Spleen (tissue), 11 donors: ENCODE measurements at regions not wholly inside any gene's neighbourhood (a gene's known extent, or its start where the extent isn't known, plus 50 kb on each side); places are given as distances from the start of the nearest gene placed in this dataset.

Experiments
- DNase-seq: peaks from one replicate; pipeline ENCODE4 v3.0.0-alpha.2; 2020
- H3K27ac ChIP-seq, 8 donors: fragments of 200-600 bp; sonication (generic) in 7 of 8; 1 replicate in 4 of 8; 2 replicates in 4 of 8; pipeline versions ENCODE4 v1.5.0 to v1.8.0; 2016 to 2021; ENCODE audit warnings: inconsistent platforms in 4 of 8, mild to moderate bottlenecking in 4 of 8, moderate library complexity in 1 of 8
- H3K27me3 ChIP-seq, 7 donors: fragments of 200-600 bp; sonication (generic) in 6 of 7; replicated peaks in 1 of 7; 1 replicate in 4 of 7; 2 replicates in 3 of 7; pipeline versions ENCODE4 v1.5.0 to v1.8.0; 2016 to 2021; ENCODE audit warnings: inconsistent platforms in 3 of 7, mild to moderate bottlenecking in 1 of 7
- H3K36me3 ChIP-seq, 6 donors: fragments of 200-600 bp; sonication (generic) in 5 of 6; 1 replicate in 4 of 6; 2 replicates in 2 of 6; pipeline versions ENCODE4 v1.5.0 to v1.8.0; 2016 to 2021; ENCODE audit warnings: inconsistent platforms in 2 of 6
- H3K4me1 ChIP-seq, 6 donors: fragments of 200-600 bp; sonication (generic) in 5 of 6; 1 replicate in 3 of 6; 2 replicates in 3 of 6; pipeline versions ENCODE4 v1.5.0 to v1.8.0; 2016 to 2021; ENCODE audit warnings: inconsistent platforms in 3 of 6
- H3K4me3 ChIP-seq, 8 donors: fragments of 200-600 bp; sonication (generic) in 7 of 8; 1 replicate in 4 of 8; 2 replicates in 4 of 8; pipeline versions ENCODE4 v1.5.0 to v1.8.0; 2016 to 2021; ENCODE audit warnings: inconsistent platforms in 4 of 8, mild to moderate bottlenecking in 4 of 8, moderate library complexity in 2 of 8
- H3K9me3 ChIP-seq, 8 donors: fragments of 200-600 bp; sonication (generic) in 7 of 8; 1 replicate in 4 of 8; 2 replicates in 4 of 8; pipeline versions ENCODE4 v1.5.0 to v1.8.0; 2016 to 2021; ENCODE audit warnings: inconsistent platforms in 4 of 8
- CTCF ChIP-seq, 11 experiments: fragments of 200-600 bp in 7 of 11; fragments of 450-650 bp in 4 of 11; sonication (generic) in 4 of 11; IDR thresholded peaks in 8 of 11; conservative IDR thresholded peaks in 3 of 11; 1 replicate in 7 of 11; 2 replicates in 4 of 11; pipeline versions ENCODE4 v1.4.0 to v1.8.0; 2016 to 2021; ENCODE audit warnings: antibody characterized with exemption in 11 of 11, inconsistent platforms in 4 of 11, mild to moderate bottlenecking in 1 of 11
- POLR2A ChIP-seq, 3 donors: fragments of 450-650 bp; IDR thresholded peaks; one replicate each; pipeline ENCODE4 v1.5.1; 2017; ENCODE audit warnings: antibody characterized with exemption in 3 of 3, mild to moderate bottlenecking in 1 of 3
- POLR2AphosphoS5 ChIP-seq, 3 donors: sonication (generic); formaldehyde crosslinking; IDR thresholded peaks; one replicate each; pipeline ENCODE4 v1.5.1; 2017; ENCODE audit warnings: antibody characterized with exemption in 3 of 3
- WGBS, 5 donors: extraction: QIAGEN DNeasy Blood & Tissue Kit in 3 of 5; methylation state at CpG; one replicate each; pipeline versions ENCODE4 v1.1.5 to v1.1.7; 2013 to 2018; 5-methylcytosine and 5-hydroxymethylcytosine counted together
- intact Hi-C: fragments of 100-400 bp; cut with DNase I; formaldehyde crosslinking; loops from one replicate; pipeline ENCODE4 v1.15.0; 2023; ENCODE audit warnings: low total_unique reads
- donor health status: healthy with polysubstance abuse.
- donor health status: DM: no; HTN: no; CAD: no; lungs with moderate emphysema.
- donor health status: DM: no; HTN: no; CAD: no.
- donor health status: Bipolar disorder and iron deficiency.
- donor health status: healthy.
- donor health status: DM: no; HTN: no; CAD: no.
- donor health status: DM: yes; HTN: yes; CAD: no.

DNA sequence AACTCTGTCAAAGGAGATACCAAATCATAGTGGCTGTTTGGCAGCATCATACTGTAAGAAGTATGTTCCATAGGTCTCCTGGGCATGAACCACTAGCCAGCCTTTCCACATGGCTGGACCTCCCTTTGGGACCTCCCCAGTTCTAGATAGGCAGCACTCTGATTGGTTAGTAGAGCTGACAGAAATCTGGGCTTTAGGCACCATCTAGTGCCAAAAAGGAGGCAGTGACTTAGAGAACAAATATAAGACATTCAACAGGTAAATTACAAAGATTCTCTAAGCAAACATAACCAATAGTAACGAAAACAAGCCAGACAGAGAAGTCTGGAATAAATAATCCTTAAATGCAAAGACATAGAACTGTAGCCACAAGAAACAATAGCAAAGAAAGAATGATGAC lies 148.0 kb upstream of the PDE3A start:
- intact Hi-C loops: no loop called here
- H3K9me3 ChIP-seq: peaks cover 0 to 11% (median 0%) of the 10 kb centered on the region in 8 donors
- no peak overlapping the region for H3K4me3 ChIP-seq
- no peak overlapping the region for H3K27ac ChIP-seq
- H3K4me1 ChIP-seq: no peaks in the 10 kb centered on the region
- no peak for DNase-seq
- TF ChIP-seq POLR2AphosphoS5 (IDR thresholded peaks at IDR 0.05) (no peak), POLR2A (IDR thresholded peaks at IDR 0.05) (no peak), CTCF (IDR thresholded peaks at IDR 0.05 in 8 of 11, conservative IDR thresholded peaks at IDR 0.05 in 3 of 11) (no peak)
- no peaks in the 10 kb centered on the region for H3K27me3 ChIP-seq
- WGBS, 5 donors: 75 to 86% (median 83%) methylated on average over 1 of the region's 1 CpG
- no peaks in the 10 kb centered on the region for H3K36me3 ChIP-seq

DNA sequence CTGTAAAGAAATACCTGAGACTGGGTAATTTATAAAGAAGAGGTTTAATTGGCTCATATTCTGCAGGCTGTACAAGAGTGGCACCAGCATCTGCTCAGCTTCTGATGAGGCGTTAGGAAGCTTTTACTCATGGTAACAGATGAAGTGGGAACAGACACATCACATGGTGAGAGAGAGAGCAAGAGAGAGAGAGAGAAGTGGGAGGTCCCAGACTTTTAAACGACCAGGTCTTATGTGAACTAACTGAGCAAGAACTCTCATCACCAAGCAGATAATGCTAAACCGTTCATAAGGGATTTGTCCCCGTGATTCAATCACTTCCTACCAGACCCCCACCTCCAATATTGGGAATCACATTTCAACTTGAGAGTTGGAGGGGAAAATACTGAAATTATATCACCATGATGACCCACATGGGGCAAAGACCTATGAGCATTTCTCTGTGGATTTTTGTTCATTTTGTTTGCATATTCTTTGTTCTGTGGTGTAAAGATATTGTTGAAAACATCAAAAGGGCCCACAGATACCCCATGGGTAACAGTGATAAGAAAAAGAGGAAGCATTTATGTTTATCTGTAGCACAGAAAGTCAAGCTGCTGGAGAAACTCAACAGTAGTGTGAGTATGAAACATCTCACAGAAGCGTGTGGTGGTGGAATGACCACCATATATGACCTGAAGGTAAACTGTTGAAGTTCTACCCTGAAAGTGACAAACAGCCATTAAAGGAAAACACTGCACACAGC lies 135.2 kb upstream of the PDE3A start:
- no peak for DNase-seq
- no peaks in the 10 kb centered on the region for H3K4me1 ChIP-seq
- no peak overlapping the region for H3K27ac ChIP-seq
- intact Hi-C loops: no loop called here
- TF ChIP-seq POLR2AphosphoS5 (IDR thresholded peaks at IDR 0.05): no peak
- no peak for TF ChIP-seq CTCF (IDR thresholded peaks at IDR 0.05 in 8 of 11, conservative IDR thresholded peaks at IDR 0.05 in 3 of 11)
- no peak for TF ChIP-seq POLR2A (IDR thresholded peaks at IDR 0.05)
- no peak overlapping the region for H3K4me3 ChIP-seq
- no peaks in the 10 kb centered on the region for H3K36me3 ChIP-seq
- 43 to 68% (median 45%) methylated on average over 5 of the region's 5 CpGs for WGBS, 5 donors
- no peaks in the 10 kb centered on the region for H3K27me3 ChIP-seq
- H3K9me3 ChIP-seq: peaks cover 0 to 31% (median 9%) of the 10 kb centered on the region in 8 donors

- DNase-seq: no peak
- peaks cover 0 to 31% (median 9%) of the 10 kb centered on the region in 8 donors for H3K9me3 ChIP-seq
- H3K27ac ChIP-seq: no peak overlapping the region
- intact Hi-C loops: no loop called here
- no peaks in the 10 kb centered on the region for H3K36me3 ChIP-seq
- 77 to 97% (median 86%) methylated on average over 6 of the region's 6 CpGs for WGBS, 5 donors
- TF ChIP-seq CTCF (IDR thresholded peaks at IDR 0.05 in 8 of 11, conservative IDR thresholded peaks at IDR 0.05 in 3 of 11) (no peak), POLR2AphosphoS5 (IDR thresholded peaks at IDR 0.05) (no peak), POLR2A (IDR thresholded peaks at IDR 0.05) (no peak)
- H3K27me3 ChIP-seq: no peaks in the 10 kb centered on the region
- H3K4me3 ChIP-seq: no peak overlapping the region
- H3K4me1 ChIP-seq: no peaks in the 10 kb centered on the region
These were observed 133.9 kb upstream of the PDE3A start for GRCh38 chr12:20234474-20234873.

GRCh38 chr12:20237091-20237490 lies 131.2 kb upstream of the PDE3A start:
- Histone ChIP-seq H3K27ac (no peak overlapping the region), H3K9me3 (peaks cover 0 to 15% (median 2%) of the 10 kb centered on the region in 8 donors), H3K27me3 (no peaks in the 10 kb centered on the region), H3K4me1 (no peaks in the 10 kb centered on the region), H3K36me3 (no peaks in the 10 kb centered on the region), H3K4me3 (no peak overlapping the region)
- no peak for DNase-seq
- intact Hi-C loops: no loop called here
- TF ChIP-seq POLR2A (IDR thresholded peaks at IDR 0.05) (no peak), POLR2AphosphoS5 (IDR thresholded peaks at IDR 0.05) (no peak), CTCF (IDR thresholded peaks at IDR 0.05 in 8 of 11, conservative IDR thresholded peaks at IDR 0.05 in 3 of 11) (no peak)
- WGBS, 5 donors: 80 to 85% (median 84%) methylated on average over 7 of the region's 7 CpGs
